ENCODE measurements at regions not wholly inside any gene's neighbourhood (a gene's known extent, or its start where the extent isn't known, plus 50 kb on each side); places are given as distances from the start of the nearest gene placed in this dataset.

- TF ChIP-seq TCF12 (IDR thresholded peaks at IDR 0.05) (no peak), GATA2 (CRISPR knock-in tag; IDR thresholded peaks at IDR 0.05) (no peak), RFX5 (IDR thresholded peaks at IDR 0.05; ENCODE audit: low read length) (no peak)
Measured at GRCh38 chr20:6657111-6657510, 110.4 kb upstream of the BMP2 start (continued).

GRCh38 chr20:6654513-6655252 is 112.8 kb upstream of the BMP2 start:
- Histone ChIP-seq H3K4me2 (no peak overlapping the region), H3K27ac (ENCODE audit: low read depth in 2 of 2, low read length in 1 of 2) (no peak overlapping the region), H3K9me3 (no peaks in the 10 kb centered on the region), H3F3A (replicated peaks; ENCODE audit: insufficient read depth) (no peaks in the 10 kb centered on the region), H3K4me3 (ENCODE audit: low read depth in 2 of 2, low read length in 1 of 2) (no peak overlapping the region), H2AFZ (ENCODE audit: low read depth) (no peak overlapping the region), H3K9ac (no peak overlapping the region), H4K20me1 (ENCODE audit: insufficient read depth) (no peaks in the 10 kb centered on the region), H3K36me3 (replicated peaks in 1 of 2; ENCODE audit: control insufficient read depth in 1 of 2, insufficient read depth in 2 of 2, low read length in 1 of 2) (no peaks in the 10 kb centered on the region), H3K27me3 (ENCODE audit: insufficient read depth) (no peaks in the 10 kb centered on the region), H3K79me2 (ENCODE audit: insufficient read depth) (no peaks in the 10 kb centered on the region), H3K9me2 (no peaks in the 10 kb centered on the region), H3K4me1 (ENCODE audit: control insufficient read depth in 1 of 2, insufficient read depth in 2 of 2, low read depth in 1 of 2, low read length in 1 of 2) (no peaks in the 10 kb centered on the region)
- whole genome bisulfite sequencing (ENCODE audit: low lambda C conversion rate), result 22% methylated on average over 10 of the region's 10 CpGs
- ChIA-PET CTCF (interaction anchor here (1.1 kb wide), 1 partner anchor 71 kb away, joined by 4 read pairs; no protein-coding TSS in a partner anchor), POLR2A (no interaction called here)
- no peak for DNase-seq
- TF ChIP-seq FOXM1 (IDR thresholded peaks at IDR 0.05; ENCODE audit: low read depth), result no peak
- no peak for TF ChIP-seq TCF12 (IDR thresholded peaks at IDR 0.05)
- TF ChIP-seq RAD21 (IDR thresholded peaks at IDR 0.05; ENCODE audit: low read length), result no peak
- TF ChIP-seq SIN3A (IDR thresholded peaks at IDR 0.05; ENCODE audit: borderline replicate concordance, low read depth, low read length), result no peak
- TF ChIP-seq CHD2 (IDR thresholded peaks at IDR 0.05; ENCODE audit: low read length, partially characterized antibody), result no peak
- no peak for TF ChIP-seq RCOR1 (IDR thresholded peaks at IDR 0.05; ENCODE audit: low read length)

- Histone ChIP-seq H3K79me2 (ENCODE audit: insufficient read depth) (no peaks in the 10 kb centered on the region), H3K4me2 (no peak overlapping the region), H3K36me3 (replicated peaks in 1 of 2; ENCODE audit: control insufficient read depth in 1 of 2, insufficient read depth in 2 of 2, low read length in 1 of 2) (no peaks in the 10 kb centered on the region), H4K20me1 (ENCODE audit: insufficient read depth) (no peaks in the 10 kb centered on the region), H3K9ac (no peak overlapping the region), H3K27ac (ENCODE audit: low read depth in 2 of 2, low read length in 1 of 2) (no peak overlapping the region), H3F3A (replicated peaks; ENCODE audit: insufficient read depth) (no peaks in the 10 kb centered on the region), H3K9me3 (no peaks in the 10 kb centered on the region), H3K4me1 (ENCODE audit: control insufficient read depth in 1 of 2, insufficient read depth in 2 of 2, low read depth in 1 of 2, low read length in 1 of 2) (no peaks in the 10 kb centered on the region), H3K4me3 (ENCODE audit: low read depth in 2 of 2, low read length in 1 of 2) (no peak overlapping the region), H3K9me2 (no peaks in the 10 kb centered on the region), H2AFZ (ENCODE audit: low read depth) (no peak overlapping the region), H3K27me3 (ENCODE audit: insufficient read depth) (no peaks in the 10 kb centered on the region)
- WGBS (ENCODE audit: low lambda C conversion rate), result 19% methylated on average over 3 of the region's 3 CpGs
- TF ChIP-seq RXRA (IDR thresholded peaks at IDR 0.05; ENCODE audit: borderline replicate concordance, low read depth) (no peak), FOXM1 (IDR thresholded peaks at IDR 0.05; ENCODE audit: low read depth) (no peak), GATA2 (CRISPR knock-in tag; IDR thresholded peaks at IDR 0.05) (no peak)
- ChIA-PET CTCF (no interaction called here), POLR2A (no interaction called here)
- no peak for DNase-seq
Measured at GRCh38 chr20:6651561-6651960, 115.9 kb upstream of the BMP2 start.

- POLR2A ChIA-PET, result no interaction called here
- H3F3A ChIP-seq (replicated peaks; ENCODE audit: insufficient read depth), result no peaks in the 10 kb centered on the region
- no peak overlapping the region for H3K4me3 ChIP-seq (ENCODE audit: low read depth in 2 of 2, low read length in 1 of 2)
- no peaks in the 10 kb centered on the region for H3K9me3 ChIP-seq
- no peak overlapping the region for H2AFZ ChIP-seq (ENCODE audit: low read depth)
- TF ChIP-seq MXI1 (IDR thresholded peaks at IDR 0.05; ENCODE audit: low read depth, low read length), result no peak
- H3K4me2 ChIP-seq, result no peak overlapping the region
- H3K9me2 ChIP-seq, result no peaks in the 10 kb centered on the region
- no peak overlapping the region for H3K9ac ChIP-seq
- no peaks in the 10 kb centered on the region for H3K27me3 ChIP-seq (ENCODE audit: insufficient read depth)
- WGBS (ENCODE audit: low lambda C conversion rate), result 7% methylated on average over 5 of the region's 5 CpGs
- no peak for DNase-seq
- H3K36me3 ChIP-seq (replicated peaks in 1 of 2; ENCODE audit: control insufficient read depth in 1 of 2, insufficient read depth in 2 of 2, low read length in 1 of 2), result no peaks in the 10 kb centered on the region
- no peaks in the 10 kb centered on the region for H3K79me2 ChIP-seq (ENCODE audit: insufficient read depth)
- H4K20me1 ChIP-seq (ENCODE audit: insufficient read depth), result no peaks in the 10 kb centered on the region
- H3K27ac ChIP-seq (ENCODE audit: low read depth in 2 of 2, low read length in 1 of 2), result no peak overlapping the region
- no peaks in the 10 kb centered on the region for H3K4me1 ChIP-seq (ENCODE audit: control insufficient read depth in 1 of 2, insufficient read depth in 2 of 2, low read depth in 1 of 2, low read length in 1 of 2)
- CTCF ChIA-PET, result no interaction called here
Measured at GRCh38 chr20:6651016-6651415, 116.5 kb upstream of the BMP2 start.

Data from SK-N-SH (cell line).